ENCODE measurements at regions not wholly inside any gene's neighbourhood (a gene's known extent, or its start where the extent isn't known, plus 50 kb on each side); places are given as distances from the start of the nearest gene placed in this dataset.

- TF ChIP-seq POLR2A (IDR thresholded peaks at IDR 0.05; ENCODE audit: borderline replicate concordance, extremely low read depth, insufficient read depth, insufficient read length) (no peak), CTCF (IDR thresholded peaks at IDR 0.05 in 2 of 3, conservative IDR thresholded peaks at IDR 0.05 in 1 of 3; ENCODE audit: borderline replicate concordance in 1 of 3, insufficient read depth in 1 of 3, low read depth in 2 of 3, low read length in 2 of 3) (no peak), MAX (IDR thresholded peaks at IDR 0.05) (no peak), CEBPB (IDR thresholded peaks at IDR 0.05; ENCODE audit: low read depth) (no peak), ZFX (IDR thresholded peaks at IDR 0.05) (no peak), FOSL1 (IDR thresholded peaks at IDR 0.05; ENCODE audit: low read depth) (no peak), POLR2AphosphoS5 (IDR thresholded peaks at IDR 0.05; ENCODE audit: low read depth, low read length) (no peak), JUND (IDR thresholded peaks at IDR 0.05) (no peak)
- TF ChIP-seq, protein P1, sequence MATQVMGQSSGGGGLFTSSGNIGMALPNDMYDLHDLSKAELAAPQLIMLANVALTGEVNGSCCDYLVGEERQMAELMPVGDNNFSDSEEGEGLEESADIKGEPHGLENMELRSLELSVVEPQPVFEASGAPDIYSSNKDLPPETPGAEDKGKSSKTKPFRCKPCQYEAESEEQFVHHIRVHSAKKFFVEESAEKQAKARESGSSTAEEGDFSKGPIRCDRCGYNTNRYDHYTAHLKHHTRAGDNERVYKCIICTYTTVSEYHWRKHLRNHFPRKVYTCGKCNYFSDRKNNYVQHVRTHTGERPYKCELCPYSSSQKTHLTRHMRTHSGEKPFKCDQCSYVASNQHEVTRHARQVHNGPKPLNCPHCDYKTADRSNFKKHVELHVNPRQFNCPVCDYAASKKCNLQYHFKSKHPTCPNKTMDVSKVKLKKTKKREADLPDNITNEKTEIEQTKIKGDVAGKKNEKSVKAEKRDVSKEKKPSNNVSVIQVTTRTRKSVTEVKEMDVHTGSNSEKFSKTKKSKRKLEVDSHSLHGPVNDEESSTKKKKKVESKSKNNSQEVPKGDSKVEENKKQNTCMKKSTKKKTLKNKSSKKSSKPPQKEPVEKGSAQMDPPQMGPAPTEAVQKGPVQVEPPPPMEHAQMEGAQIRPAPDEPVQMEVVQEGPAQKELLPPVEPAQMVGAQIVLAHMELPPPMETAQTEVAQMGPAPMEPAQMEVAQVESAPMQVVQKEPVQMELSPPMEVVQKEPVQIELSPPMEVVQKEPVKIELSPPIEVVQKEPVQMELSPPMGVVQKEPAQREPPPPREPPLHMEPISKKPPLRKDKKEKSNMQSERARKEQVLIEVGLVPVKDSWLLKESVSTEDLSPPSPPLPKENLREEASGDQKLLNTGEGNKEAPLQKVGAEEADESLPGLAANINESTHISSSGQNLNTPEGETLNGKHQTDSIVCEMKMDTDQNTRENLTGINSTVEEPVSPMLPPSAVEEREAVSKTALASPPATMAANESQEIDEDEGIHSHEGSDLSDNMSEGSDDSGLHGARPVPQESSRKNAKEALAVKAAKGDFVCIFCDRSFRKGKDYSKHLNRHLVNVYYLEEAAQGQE (IDR thresholded peaks at IDR 0.05; ENCODE audit: low read depth), result no peak
- TF ChIP-seq, protein P2, sequence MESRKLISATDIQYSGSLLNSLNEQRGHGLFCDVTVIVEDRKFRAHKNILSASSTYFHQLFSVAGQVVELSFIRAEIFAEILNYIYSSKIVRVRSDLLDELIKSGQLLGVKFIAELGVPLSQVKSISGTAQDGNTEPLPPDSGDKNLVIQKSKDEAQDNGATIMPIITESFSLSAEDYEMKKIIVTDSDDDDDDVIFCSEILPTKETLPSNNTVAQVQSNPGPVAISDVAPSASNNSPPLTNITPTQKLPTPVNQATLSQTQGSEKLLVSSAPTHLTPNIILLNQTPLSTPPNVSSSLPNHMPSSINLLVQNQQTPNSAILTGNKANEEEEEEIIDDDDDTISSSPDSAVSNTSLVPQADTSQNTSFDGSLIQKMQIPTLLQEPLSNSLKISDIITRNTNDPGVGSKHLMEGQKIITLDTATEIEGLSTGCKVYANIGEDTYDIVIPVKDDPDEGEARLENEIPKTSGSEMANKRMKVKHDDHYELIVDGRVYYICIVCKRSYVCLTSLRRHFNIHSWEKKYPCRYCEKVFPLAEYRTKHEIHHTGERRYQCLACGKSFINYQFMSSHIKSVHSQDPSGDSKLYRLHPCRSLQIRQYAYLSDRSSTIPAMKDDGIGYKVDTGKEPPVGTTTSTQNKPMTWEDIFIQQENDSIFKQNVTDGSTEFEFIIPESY (IDR thresholded peaks at IDR 0.05; ENCODE audit: extremely low read depth, insufficient replicate concordance, low read length), result no peak
These were observed 815.7 kb downstream of the NCAM2 start for GRCh38 chr21:21813934-21814333.

Data from HCT116 (cell line).